ENCODE measurements at regions not wholly inside any gene's neighbourhood (a gene's known extent, or its start where the extent isn't known, plus 50 kb on each side); places are given as distances from the start of the nearest gene placed in this dataset.

- no peak for DNase-seq (ENCODE audit: low read depth in 2 of 2)
These were observed 189.9 kb upstream of the TSC22D2 start for GRCh38 chr3:150218236-150218635.

DNA sequence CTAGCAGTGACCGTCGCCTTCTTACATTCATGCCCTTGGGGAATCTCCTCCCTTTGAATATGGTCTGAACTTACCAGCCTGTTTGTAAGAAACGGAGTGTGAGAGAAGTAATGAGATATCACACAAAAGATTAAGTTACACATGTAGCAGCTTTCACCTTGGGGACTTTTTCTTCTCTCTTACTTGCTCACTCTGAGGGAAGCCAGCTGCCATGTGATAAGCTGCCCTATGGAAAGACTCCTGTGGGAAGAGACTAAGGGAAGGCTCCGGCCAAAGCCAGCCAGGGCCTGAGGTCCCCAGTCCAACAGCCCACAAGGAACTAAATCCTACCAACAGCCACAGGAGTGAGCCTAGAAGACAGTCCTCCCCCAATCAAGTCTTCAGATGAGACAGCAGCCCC is 190.4 kb upstream of the TSC22D2 start:
- no peak for DNase-seq (ENCODE audit: low read depth in 2 of 2)

GRCh38 chr3:150216866-150217600 is 191.1 kb upstream of the TSC22D2 start:
- DNase-seq (ENCODE audit: low read depth in 2 of 2): no peak

DNA sequence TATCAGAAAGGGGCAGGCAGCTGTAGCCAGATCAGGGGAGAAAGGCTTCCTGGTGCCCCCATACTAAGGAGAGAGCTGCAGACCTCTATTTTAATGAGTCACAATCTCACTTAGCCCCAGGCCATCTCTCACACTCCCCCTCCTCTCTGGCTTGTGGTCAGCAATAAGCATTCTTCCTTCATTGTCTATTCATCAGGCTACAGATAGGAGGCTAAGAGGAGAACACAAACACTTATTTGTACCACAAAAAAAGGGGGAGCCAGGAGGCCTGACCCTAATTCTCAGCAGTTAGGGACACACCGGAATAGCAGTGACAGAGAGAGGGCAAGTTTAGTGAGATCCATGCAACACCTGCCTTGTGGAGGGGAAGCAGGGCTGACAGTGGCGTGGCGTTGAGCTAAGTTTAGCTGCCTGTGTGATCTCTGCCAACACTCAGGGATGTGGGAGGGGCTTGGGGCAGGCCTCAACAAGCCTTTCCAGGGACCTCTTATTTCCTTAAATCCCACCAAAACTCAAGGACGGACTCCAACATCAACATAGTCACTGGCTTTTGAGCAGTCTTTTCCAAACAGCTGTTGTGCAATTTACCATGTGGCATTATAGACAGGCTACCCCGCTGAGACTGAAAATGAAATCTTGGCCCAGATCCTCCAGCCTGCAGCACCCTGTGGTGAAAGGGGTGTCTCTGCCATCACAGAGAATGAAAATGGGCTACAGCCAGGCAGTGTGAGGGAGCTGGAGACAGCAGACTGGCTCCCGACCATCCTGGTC is 191.9 kb upstream of the TSC22D2 start:
- no peak for DNase-seq (ENCODE audit: low read depth in 2 of 2)

DNA sequence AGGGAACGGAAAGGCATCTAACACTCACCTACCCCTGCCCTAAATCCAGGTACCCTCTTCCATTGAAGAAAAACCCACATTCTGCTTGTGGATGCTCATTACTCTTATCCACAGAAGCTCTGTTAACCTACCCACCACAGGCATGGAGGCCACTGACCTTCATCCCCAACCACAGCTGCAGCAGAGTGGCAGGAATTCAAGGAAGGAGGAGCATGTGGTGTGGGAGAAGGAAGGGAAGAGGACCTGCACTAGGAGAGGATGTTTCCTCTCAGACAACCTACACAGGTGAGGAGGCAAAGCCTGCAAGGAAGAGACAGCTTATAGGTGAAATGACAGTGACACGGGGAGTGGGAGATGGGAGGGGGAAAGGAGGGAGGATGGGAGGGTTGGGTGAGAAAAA is 192.5 kb upstream of the TSC22D2 start:
- no peak for DNase-seq (ENCODE audit: low read depth in 2 of 2)

DNA sequence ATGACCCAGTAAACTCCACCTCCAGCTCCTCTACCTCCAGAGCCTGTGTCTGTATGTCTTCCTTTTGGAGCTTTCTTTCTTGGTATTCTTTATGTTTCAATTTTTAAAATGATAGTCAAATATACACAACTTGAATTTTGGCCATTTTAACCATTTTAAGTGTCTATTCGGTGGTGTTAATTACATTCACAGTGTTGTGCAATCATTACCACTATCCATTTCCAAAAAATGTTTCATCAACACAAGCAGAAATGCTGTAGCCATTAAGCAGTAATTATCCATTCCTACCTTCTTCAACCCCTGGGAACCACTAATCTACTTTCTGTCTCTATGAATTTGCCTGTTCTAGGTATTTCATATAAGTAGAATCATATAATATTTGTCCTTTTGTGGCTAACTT is 194.5 kb upstream of the TSC22D2 start:
- DNase-seq (ENCODE audit: low read depth in 2 of 2): no peak

- DNase-seq (ENCODE audit: low read depth in 2 of 2): no peak
These were observed 197.5 kb upstream of the TSC22D2 start for GRCh38 chr3:150210461-150211110.

DNA sequence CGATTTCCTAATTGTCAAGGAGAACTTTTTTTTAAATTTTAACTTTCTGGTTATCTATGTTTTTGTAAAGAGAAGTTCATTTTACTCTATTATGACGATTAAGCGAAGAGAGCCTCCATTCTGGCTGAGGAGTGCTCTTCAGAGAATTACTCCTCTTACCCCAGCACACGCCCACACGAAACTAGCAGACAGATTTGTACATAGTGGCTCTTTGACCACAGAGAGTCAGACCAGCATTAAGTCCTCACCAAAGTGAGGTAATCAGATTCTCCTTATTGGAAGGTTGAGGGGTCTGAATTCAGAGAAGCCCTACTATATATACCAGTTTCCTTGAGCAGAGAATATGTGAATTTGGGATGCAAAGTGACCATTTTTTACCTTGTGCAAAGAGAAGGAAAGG is 204.8 kb upstream of the TSC22D2 start:
- DNase-seq (ENCODE audit: low read depth in 2 of 2): no peak

DNA sequence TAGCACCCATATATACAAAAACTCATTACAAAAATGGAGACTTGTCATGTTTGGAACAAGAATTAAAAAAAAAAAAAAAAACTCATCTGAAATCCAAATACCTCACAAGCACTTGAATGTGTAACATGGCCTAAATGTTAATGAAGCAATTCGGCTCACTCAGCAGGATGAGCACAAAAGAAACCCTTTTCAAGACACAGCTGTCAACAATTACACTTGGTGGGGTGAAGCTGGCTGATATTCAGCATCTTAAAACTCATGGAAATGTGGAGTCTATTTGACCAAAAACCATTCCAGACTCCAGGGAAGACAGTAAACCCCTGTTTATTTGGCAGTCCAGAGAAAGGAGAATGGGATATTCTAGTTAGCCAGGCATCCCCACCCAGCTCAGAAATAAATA is 205.4 kb upstream of the TSC22D2 start:
- no peak for DNase-seq (ENCODE audit: low read depth in 2 of 2)

- no peak for DNase-seq (ENCODE audit: low read depth in 2 of 2)
These were observed 213.1 kb upstream of the TSC22D2 start for GRCh38 chr3:150194957-150195356.

DNA sequence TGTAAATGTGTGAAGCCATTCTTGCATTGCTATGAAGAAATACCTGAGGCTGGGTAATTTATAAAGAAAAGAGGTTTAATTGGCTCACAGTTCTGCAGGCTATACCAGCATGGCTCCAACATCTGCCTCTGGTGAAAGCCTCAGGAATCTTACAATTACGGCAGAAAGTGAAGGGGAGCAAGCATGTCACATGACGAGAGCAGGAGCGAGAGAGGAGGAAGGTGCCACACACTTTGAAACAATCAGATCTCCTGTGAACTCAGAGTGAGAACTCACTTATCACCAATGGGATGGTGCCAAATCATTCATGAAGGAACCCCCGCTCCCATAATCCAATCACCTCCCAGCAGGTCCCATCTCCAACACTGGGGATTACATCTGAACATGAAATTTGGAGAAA is 213.6 kb upstream of the TSC22D2 start:
- DNase-seq (ENCODE audit: low read depth in 2 of 2): no peak

GRCh38 chr3:150184426-150185071 is 213.9 kb upstream of the PFN2 start:
- peak in 1 of 2 donors; percentile 5 for DNase-seq (ENCODE audit: low read depth in 2 of 2)

DNA sequence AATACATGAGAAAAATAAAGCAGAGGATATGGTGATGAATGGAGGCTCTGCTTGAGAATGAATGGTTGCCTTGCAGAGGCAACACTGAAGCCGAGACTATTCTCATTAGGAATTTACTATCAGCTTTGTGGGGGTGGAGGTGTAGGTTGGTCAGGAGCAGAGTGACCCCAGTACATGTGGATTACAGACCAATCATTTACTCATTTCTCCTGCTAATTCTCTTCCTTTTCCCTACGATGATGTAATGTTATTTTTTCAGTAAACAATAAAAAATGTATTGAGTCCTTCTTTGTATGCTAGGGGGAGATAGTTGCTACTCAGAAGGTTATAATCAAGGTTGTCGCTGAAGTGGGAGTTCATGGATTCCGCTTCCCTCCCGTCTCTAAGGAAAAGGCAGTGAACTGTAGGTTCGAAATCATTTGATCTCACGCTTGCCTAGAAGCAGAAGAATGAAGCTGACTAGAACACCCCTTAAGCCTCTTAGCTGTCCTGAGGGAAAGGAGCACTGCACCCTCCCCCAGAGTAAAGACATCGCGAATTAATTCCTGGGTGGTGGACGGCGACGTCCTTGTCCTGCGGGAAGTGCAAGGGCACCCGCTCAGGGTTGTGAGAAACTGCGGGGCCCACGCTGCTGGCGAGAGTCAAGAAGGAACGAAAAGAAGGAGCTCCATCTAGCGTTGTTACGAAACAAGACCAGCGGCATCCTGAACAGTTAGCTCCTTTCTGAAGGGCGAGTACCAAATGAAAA is 213.2 kb upstream of the PFN2 start:
- peak; percentile 60 to 79 for DNase-seq (ENCODE audit: low read depth in 2 of 2)

DNA sequence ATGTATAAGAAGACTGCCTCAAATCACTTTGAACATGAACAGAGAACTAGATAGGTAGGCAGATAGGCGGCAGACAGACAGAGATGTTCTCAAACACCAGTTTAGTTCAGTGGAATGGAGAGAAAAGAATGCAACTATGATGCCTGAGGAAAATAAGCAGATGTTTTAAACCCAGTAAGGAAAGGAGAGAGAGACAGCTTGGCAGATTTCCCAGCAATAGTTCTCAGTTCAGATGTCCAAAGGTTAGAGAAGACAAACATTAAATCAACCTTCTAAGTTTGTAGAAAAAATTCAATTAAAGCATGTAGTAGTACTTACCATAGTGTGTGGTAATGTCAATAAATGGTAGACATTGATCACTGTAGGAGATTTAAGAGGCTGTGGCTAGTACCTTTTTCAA is 209.6 kb upstream of the PFN2 start:
- peak in 1 of 2 donors; percentile 35 for DNase-seq (ENCODE audit: low read depth in 2 of 2)

GRCh38 chr3:150179330-150179729 is 208.6 kb upstream of the PFN2 start:
- no peak for DNase-seq (ENCODE audit: low read depth in 2 of 2)

DNA sequence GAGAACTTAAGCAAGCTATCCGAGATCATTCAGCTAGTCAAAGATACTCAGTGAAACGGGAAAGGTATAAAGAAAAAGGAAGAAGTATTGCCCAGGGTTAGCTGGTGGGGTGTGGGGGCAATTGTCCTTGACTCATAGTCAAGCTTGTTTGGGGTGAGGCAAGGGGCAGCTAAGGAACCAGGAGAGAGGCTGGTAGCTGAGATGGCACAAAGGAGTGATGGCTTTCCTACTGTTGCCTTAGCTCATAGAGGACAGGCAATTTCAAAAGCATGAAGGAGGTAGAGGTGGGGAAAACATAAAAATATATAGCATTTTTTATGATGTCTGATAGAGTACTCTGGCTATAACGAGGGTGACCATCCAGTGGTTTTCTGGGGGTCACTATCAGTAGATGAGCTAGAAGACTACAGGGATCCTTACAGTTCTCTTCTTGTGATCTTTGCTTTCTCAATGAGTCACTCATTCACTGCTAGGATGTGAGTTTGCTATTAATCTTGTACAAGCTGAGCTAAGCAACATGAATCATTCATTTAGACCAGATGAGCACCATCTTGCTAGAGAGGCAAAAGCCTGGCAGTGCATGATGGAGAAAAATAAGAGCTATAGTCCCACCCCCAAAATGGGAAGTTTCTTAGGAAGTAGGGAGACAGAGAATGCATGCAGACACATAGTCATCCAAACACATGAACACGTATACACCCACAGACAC is 207.1 kb upstream of the PFN2 start:
- DNase-seq (ENCODE audit: low read depth in 2 of 2): peak in 1 of 2 donors; percentile 57

- DNase-seq (ENCODE audit: low read depth in 2 of 2): no peak
These were observed 203.5 kb upstream of the PFN2 start for GRCh38 chr3:150174179-150174578.

DNA sequence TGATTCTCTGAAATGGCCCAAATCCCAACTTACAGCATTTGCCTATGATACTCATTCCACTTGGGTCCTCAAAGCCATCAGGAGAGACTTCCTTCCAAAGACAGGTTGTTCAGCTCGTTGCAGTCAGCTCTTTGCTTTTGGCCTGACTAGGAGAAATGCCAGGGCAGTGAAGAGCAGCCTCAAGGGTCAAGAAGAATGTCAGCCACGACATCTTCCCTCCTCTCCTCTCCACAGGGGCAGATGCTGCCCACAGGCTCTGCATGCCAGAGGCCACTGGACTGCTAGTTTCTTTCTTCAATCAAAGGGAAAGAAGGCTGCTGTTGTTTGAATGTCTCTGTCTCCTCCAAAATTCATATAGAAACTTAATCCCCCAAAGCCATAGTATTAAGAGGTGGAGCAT is 201.7 kb upstream of the PFN2 start:
- no peak for DNase-seq (ENCODE audit: low read depth in 2 of 2)

DNA sequence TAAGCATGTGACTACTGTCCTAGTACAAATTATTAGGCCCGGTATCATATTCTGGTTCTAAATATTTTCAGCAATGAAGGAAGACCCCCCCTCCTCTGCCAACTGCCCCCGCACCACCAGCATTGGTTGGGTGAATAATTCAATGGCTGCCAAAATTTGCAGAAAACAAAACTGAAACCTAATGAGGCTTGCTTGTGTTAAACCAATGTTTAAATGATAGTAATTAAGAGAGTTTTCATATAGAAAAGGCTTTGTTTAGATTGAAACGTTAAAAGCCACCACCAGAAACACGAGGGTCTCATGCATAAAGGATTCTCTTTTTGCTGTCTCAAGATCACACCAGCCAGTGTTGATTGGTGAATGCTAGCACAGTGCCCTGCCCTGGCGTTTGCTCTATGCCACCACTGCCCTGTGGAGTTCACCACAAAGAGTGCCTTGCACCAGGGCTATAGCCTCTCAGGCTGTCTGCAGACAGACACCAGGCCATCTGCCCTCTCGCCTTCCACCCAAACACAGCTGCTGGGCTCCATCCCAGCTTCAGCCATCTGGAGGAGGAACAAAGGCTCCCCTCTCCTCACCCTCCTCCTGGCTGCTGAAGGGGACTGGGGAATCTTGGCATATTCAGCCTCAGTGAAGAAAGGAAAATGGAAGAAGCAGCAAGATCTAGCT is 200.3 kb upstream of the PFN2 start:
- no peak for DNase-seq (ENCODE audit: low read depth in 2 of 2)

GRCh38 chr3:150169330-150169940 is 198.7 kb upstream of the PFN2 start:
- DNase-seq (ENCODE audit: low read depth in 2 of 2): no peak
